Thyroid gland (tissue), 4 donors: ENCODE measurements at regions not wholly inside any gene's neighbourhood (a gene's known extent, or its start where the extent isn't known, plus 50 kb on each side); places are given as distances from the start of the nearest gene placed in this dataset.

Experiments
- POLR2A ChIP-seq, 2 donors: fragments of 450-650 bp; IDR thresholded peaks; one replicate each; pipeline ENCODE4 v1.6.1; 2017; ENCODE audit warnings: antibody characterized with exemption in 2 of 2, mild to moderate bottlenecking in 2 of 2, moderate library complexity in 1 of 2
- TF ChIP-seq, protein P1 (sequence below), 6 experiments: fragments of 200-600 bp in 3 of 6; fragments of 450-650 bp in 3 of 6; sonication (generic) in 3 of 6; IDR thresholded peaks; one replicate each; pipeline ENCODE4 v1.5.1; 2016 to 2019; ENCODE audit warnings: antibody characterized with exemption in 6 of 6, mild to moderate bottlenecking in 2 of 6, inconsistent platforms in 1 of 6, moderate library complexity in 1 of 6

GRCh38 chr6:145012039-145012662, 723.2 kb downstream of the EPM2A start:
- TF ChIP-seq, protein P1, sequence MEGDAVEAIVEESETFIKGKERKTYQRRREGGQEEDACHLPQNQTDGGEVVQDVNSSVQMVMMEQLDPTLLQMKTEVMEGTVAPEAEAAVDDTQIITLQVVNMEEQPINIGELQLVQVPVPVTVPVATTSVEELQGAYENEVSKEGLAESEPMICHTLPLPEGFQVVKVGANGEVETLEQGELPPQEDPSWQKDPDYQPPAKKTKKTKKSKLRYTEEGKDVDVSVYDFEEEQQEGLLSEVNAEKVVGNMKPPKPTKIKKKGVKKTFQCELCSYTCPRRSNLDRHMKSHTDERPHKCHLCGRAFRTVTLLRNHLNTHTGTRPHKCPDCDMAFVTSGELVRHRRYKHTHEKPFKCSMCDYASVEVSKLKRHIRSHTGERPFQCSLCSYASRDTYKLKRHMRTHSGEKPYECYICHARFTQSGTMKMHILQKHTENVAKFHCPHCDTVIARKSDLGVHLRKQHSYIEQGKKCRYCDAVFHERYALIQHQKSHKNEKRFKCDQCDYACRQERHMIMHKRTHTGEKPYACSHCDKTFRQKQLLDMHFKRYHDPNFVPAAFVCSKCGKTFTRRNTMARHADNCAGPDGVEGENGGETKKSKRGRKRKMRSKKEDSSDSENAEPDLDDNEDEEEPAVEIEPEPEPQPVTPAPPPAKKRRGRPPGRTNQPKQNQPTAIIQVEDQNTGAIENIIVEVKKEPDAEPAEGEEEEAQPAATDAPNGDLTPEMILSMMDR (IDR thresholded peaks at IDR 0.05), result no peak
- TF ChIP-seq POLR2A (IDR thresholded peaks at IDR 0.05), result no peak
